ENCODE measurements at regions not wholly inside any gene's neighbourhood (a gene's known extent, or its start where the extent isn't known, plus 50 kb on each side); places are given as distances from the start of the nearest gene placed in this dataset.

DNA sequence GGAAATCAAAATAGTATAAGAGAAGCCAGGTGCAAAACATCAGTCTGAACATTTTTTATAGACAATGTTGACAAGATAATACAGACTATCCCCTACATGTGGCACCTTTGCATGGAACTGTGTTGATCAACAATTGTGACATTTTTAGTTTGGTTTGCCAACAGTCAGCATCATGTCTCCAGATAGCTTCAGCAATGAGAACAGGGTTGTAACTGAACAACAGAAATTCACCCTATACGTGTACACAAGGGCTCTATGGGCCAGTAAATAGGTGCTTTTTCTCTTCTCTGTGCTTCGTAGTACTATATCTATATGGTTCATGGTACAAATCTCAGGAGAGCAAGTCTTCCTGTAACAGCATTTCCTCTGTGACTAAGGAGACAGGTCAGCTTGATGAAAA, 310.4 kb downstream of the ATXN7L3B start:
- no peak for TF ChIP-seq POLR2AphosphoS5 (IDR thresholded peaks at IDR 0.05; ENCODE audit: low read depth, low read length)
- TF ChIP-seq, protein P1, sequence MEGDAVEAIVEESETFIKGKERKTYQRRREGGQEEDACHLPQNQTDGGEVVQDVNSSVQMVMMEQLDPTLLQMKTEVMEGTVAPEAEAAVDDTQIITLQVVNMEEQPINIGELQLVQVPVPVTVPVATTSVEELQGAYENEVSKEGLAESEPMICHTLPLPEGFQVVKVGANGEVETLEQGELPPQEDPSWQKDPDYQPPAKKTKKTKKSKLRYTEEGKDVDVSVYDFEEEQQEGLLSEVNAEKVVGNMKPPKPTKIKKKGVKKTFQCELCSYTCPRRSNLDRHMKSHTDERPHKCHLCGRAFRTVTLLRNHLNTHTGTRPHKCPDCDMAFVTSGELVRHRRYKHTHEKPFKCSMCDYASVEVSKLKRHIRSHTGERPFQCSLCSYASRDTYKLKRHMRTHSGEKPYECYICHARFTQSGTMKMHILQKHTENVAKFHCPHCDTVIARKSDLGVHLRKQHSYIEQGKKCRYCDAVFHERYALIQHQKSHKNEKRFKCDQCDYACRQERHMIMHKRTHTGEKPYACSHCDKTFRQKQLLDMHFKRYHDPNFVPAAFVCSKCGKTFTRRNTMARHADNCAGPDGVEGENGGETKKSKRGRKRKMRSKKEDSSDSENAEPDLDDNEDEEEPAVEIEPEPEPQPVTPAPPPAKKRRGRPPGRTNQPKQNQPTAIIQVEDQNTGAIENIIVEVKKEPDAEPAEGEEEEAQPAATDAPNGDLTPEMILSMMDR (IDR thresholded peaks at IDR 0.05) = no peak
- TF ChIP-seq, protein P2, sequence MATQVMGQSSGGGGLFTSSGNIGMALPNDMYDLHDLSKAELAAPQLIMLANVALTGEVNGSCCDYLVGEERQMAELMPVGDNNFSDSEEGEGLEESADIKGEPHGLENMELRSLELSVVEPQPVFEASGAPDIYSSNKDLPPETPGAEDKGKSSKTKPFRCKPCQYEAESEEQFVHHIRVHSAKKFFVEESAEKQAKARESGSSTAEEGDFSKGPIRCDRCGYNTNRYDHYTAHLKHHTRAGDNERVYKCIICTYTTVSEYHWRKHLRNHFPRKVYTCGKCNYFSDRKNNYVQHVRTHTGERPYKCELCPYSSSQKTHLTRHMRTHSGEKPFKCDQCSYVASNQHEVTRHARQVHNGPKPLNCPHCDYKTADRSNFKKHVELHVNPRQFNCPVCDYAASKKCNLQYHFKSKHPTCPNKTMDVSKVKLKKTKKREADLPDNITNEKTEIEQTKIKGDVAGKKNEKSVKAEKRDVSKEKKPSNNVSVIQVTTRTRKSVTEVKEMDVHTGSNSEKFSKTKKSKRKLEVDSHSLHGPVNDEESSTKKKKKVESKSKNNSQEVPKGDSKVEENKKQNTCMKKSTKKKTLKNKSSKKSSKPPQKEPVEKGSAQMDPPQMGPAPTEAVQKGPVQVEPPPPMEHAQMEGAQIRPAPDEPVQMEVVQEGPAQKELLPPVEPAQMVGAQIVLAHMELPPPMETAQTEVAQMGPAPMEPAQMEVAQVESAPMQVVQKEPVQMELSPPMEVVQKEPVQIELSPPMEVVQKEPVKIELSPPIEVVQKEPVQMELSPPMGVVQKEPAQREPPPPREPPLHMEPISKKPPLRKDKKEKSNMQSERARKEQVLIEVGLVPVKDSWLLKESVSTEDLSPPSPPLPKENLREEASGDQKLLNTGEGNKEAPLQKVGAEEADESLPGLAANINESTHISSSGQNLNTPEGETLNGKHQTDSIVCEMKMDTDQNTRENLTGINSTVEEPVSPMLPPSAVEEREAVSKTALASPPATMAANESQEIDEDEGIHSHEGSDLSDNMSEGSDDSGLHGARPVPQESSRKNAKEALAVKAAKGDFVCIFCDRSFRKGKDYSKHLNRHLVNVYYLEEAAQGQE (IDR thresholded peaks at IDR 0.05; ENCODE audit: insufficient read depth in 1 of 2, low read depth in 2 of 2, low read length in 1 of 2) = no peak
- TF ChIP-seq TCF7L2 (IDR thresholded peaks at IDR 0.05; ENCODE audit: low read depth, low read length) = no peak
- no peak for TF ChIP-seq SIN3A (IDR thresholded peaks at IDR 0.05; ENCODE audit: borderline replicate concordance, insufficient read depth, low read depth, low read length)
